GM12864 (cell line): ENCODE measurements at regions not wholly inside any gene's neighbourhood (a gene's known extent, or its start where the extent isn't known, plus 50 kb on each side); places are given as distances from the start of the nearest gene placed in this dataset.
"Not testable (repeated sequence)": the region's sequence is repeated elsewhere in the genome, so short reads cannot be mapped to it uniquely, and the experiment has no call there.

Source experiments
- DNase-seq: peaks from one replicate; pipeline ENCODE4 v3.0.0-alpha.2; 2011; ENCODE audit warnings: low read depth
- H3K4me3 ChIP-seq: 2 replicates; pipeline ENCODE4 v1.5.1; 2011; ENCODE audit warnings: mild to moderate bottlenecking, low read depth, low read length, control low read depth
- CTCF ChIP-seq: IDR thresholded peaks from 2 replicates; pipeline ENCODE4 v1.5.1; 2011; ENCODE audit warnings: low read depth, mild to moderate bottlenecking, moderate library complexity, low read length, control low read depth, inconsistent platforms; ENCODE audit errors: missing control alignments

- no peak overlapping the region for H3K4me3 ChIP-seq
- no peak for DNase-seq
- no peak for TF ChIP-seq CTCF
Measured at GRCh38 chr1:186255266-186255665, 119.8 kb downstream of the TPR start.

GRCh38 chr1:186250529-186250928, 124.5 kb downstream of the TPR start:
- no peak for TF ChIP-seq CTCF
- no peak for DNase-seq
- H3K4me3 ChIP-seq: no peak overlapping the region

GRCh38 chr1:186248608-186249007, 126.4 kb downstream of the TPR start:
- DNase-seq, H3K4me3 ChIP-seq: not testable (repeated sequence)

- peak; percentile 31 for TF ChIP-seq CTCF
- no peak overlapping the region for H3K4me3 ChIP-seq
- no peak for DNase-seq
Measured at GRCh38 chr1:186244825-186245224, 130.2 kb downstream of the TPR start.
